HFFc6 (cell line): ENCODE measurements at regions not wholly inside any gene's neighbourhood (a gene's known extent, or its start where the extent isn't known, plus 50 kb on each side); places are given as distances from the start of the nearest gene placed in this dataset.

ENCODE experiments used
- DNase-seq: peaks from one replicate; pipeline ENCODE4 v3.0.0-alpha.2; 2018
- H3K27ac Mint-ChIP-seq: 2 replicates; pipeline ENCODE4 v1.8.0; 2020; ENCODE audit warnings: mild to moderate bottlenecking, mixed read lengths
- H3K27me3 Mint-ChIP-seq: 2 replicates; pipeline ENCODE4 v1.8.0; 2021; ENCODE audit warnings: mild to moderate bottlenecking, moderate library complexity, mixed read lengths; ENCODE audit not compliant: insufficient read depth
- H3K36me3 Mint-ChIP-seq: 2 replicates; pipeline ENCODE4 v1.8.0; 2021; ENCODE audit warnings: low read depth, mixed read lengths
- H3K4me1 Mint-ChIP-seq: 2 replicates; pipeline ENCODE4 v1.8.0; 2020; ENCODE audit warnings: low read depth, mixed read lengths
- H3K4me3 Mint-ChIP-seq: 2 replicates; pipeline ENCODE4 v1.8.0; 2020; ENCODE audit warnings: mild to moderate bottlenecking, moderate library complexity, mixed read lengths
- H3K9me3 Mint-ChIP-seq: 2 replicates; pipeline ENCODE4 v1.8.0; 2020; ENCODE audit warnings: mild to moderate bottlenecking, mixed read lengths
- CTCF ChIP-seq: fragments of 200-600 bp; sonication (generic); IDR thresholded peaks from 2 replicates; pipeline ENCODE4 v1.5.0; 2021; ENCODE audit warnings: antibody characterized with exemption, mild to moderate bottlenecking

- Mint-ChIP-seq H3K27me3 (no peaks in the 10 kb centered on the region), H3K4me3 (no peak overlapping the region), H3K27ac (no peak overlapping the region), H3K9me3 (peaks cover 10% of the 10 kb centered on the region), H3K36me3 (no peaks in the 10 kb centered on the region), H3K4me1 (no peaks in the 10 kb centered on the region)
- no peak for DNase-seq
- no peak for TF ChIP-seq CTCF
These were observed 312.0 kb downstream of the SAMD5 start for GRCh38 chr6:147820520-147820919.

GRCh38 chr6:147821295-147821897 is 312.9 kb downstream of the SAMD5 start:
- Mint-ChIP-seq H3K9me3 (peaks cover 9% of the 10 kb centered on the region), H3K36me3 (no peaks in the 10 kb centered on the region), H3K27me3 (no peaks in the 10 kb centered on the region), H3K4me3 (no peak overlapping the region), H3K4me1 (no peaks in the 10 kb centered on the region), H3K27ac (no peak overlapping the region)
- DNase-seq = no peak
- TF ChIP-seq CTCF = no peak

GRCh38 chr6:147823936-147824335 is 315.4 kb downstream of the SAMD5 start:
- Mint-ChIP-seq H3K36me3 (no peaks in the 10 kb centered on the region), H3K27ac (no peak overlapping the region), H3K27me3 (no peaks in the 10 kb centered on the region), H3K4me3 (no peak overlapping the region), H3K4me1 (no peaks in the 10 kb centered on the region), H3K9me3 (peaks cover 9% of the 10 kb centered on the region)
- TF ChIP-seq CTCF = no peak
- DNase-seq = no peak

GRCh38 chr6:147825848-147826247 is 317.4 kb downstream of the SAMD5 start:
- no peak overlapping the region for H3K27ac Mint-ChIP-seq
- H3K4me3 Mint-ChIP-seq = no peak overlapping the region
- no peaks in the 10 kb centered on the region for H3K4me1 Mint-ChIP-seq
- peaks cover 15% of the 10 kb centered on the region; the same call in 1 of the 2 replicates for H3K9me3 Mint-ChIP-seq
- no peak for TF ChIP-seq CTCF
- H3K27me3 Mint-ChIP-seq = no peaks in the 10 kb centered on the region
- H3K36me3 Mint-ChIP-seq = no peaks in the 10 kb centered on the region
- no peak for DNase-seq

- H3K36me3 Mint-ChIP-seq = no peaks in the 10 kb centered on the region
- no peak overlapping the region for H3K27ac Mint-ChIP-seq
- peaks cover 15% of the 10 kb centered on the region; the same call in 1 of the 2 replicates for H3K9me3 Mint-ChIP-seq
- DNase-seq = no peak
- H3K27me3 Mint-ChIP-seq = no peaks in the 10 kb centered on the region
- H3K4me3 Mint-ChIP-seq = no peak overlapping the region
- no peak for TF ChIP-seq CTCF
- H3K4me1 Mint-ChIP-seq = no peaks in the 10 kb centered on the region
These were observed 318.2 kb downstream of the SAMD5 start for GRCh38 chr6:147826698-147827097.

- Mint-ChIP-seq H3K9me3 (peaks cover 10% of the 10 kb centered on the region), H3K4me1 (no peaks in the 10 kb centered on the region)
- no peak for TF ChIP-seq CTCF
These were observed 320.9 kb downstream of the SAMD5 start for GRCh38 chr6:147829418-147829817.

More at GRCh38 chr6:147829418-147829817, 320.9 kb downstream of the SAMD5 start:
- Mint-ChIP-seq H3K4me3 (no peak overlapping the region), H3K27ac (no peak overlapping the region), H3K27me3 (no peaks in the 10 kb centered on the region), H3K36me3 (no peaks in the 10 kb centered on the region)
- no peak for DNase-seq
